ENCODE measurements at regions not wholly inside any gene's neighbourhood (a gene's known extent, or its start where the extent isn't known, plus 50 kb on each side); places are given as distances from the start of the nearest gene placed in this dataset.

DNA sequence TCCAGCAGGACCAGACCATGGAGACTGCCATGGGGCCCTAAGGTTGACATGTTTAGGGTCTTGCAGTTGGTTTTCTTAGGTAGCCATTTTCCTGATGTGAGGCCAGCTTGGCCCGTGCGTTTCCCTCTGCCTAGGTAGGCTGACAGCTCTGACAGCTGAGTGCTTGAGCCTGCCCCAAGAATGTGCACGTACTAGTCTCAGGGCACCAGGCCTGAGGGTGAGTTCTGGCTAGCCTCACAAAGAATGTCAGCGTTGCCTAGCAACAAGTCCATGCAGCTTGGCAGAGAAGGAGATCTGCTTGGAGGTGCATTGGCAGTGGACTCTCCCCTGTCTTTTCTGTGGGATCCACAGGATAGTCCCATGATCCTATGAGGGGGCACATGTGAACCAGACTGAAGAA lies 336.0 kb upstream of the TSPY4 start:
- Histone ChIP-seq H3K4me2 (ENCODE audit: insufficient read depth in 1 of 2, low read depth in 2 of 2, low read length in 2 of 2) (no peak overlapping the region), H2BK20ac (ENCODE audit: low read length) (no peak overlapping the region), H2AK5ac (ENCODE audit: low read depth, low read length) (no peak overlapping the region), H3K23me2 (ENCODE audit: low read depth, low read length) (no peaks in the 10 kb centered on the region), H2BK120ac (replicated peaks; ENCODE audit: low read depth, low read length) (no peak overlapping the region), H3K4me1 (replicated peaks in 1 of 4; ENCODE audit: control insufficient read depth in 3 of 4, insufficient read depth in 4 of 4, low read length in 3 of 4) (no peaks in the 10 kb centered on the region), H2BK12ac (ENCODE audit: low read depth, low read length) (no peak overlapping the region), H3K4me3 (ENCODE audit: extremely low read depth in 1 of 4, insufficient read depth in 2 of 4, low read depth in 3 of 4, low read length in 4 of 4) (no peak overlapping the region), H3K18ac (ENCODE audit: extremely low read depth, low read length) (no peak overlapping the region), H3K79me1 (ENCODE audit: low read depth, low read length) (no peaks in the 10 kb centered on the region), H3K9ac (replicated peaks in 1 of 4; ENCODE audit: extremely low read depth in 1 of 4, low read depth in 3 of 4, low read length in 3 of 4) (no peak overlapping the region), H4K5ac (ENCODE audit: insufficient read length, low read depth, low read length) (no peak overlapping the region), H3K4ac (replicated peaks; ENCODE audit: insufficient read length, low read depth, low read length) (no peak overlapping the region), H2BK15ac (ENCODE audit: low read length) (no peak overlapping the region), H4K8ac (ENCODE audit: extremely low read depth, insufficient read depth, low read length) (no peak overlapping the region), H3K36me3 (ENCODE audit: control insufficient read depth in 2 of 4, insufficient read depth in 4 of 4, low read length in 3 of 4) (no peaks in the 10 kb centered on the region), H3K27me3 (replicated peaks in 1 of 4; ENCODE audit: control insufficient read depth in 3 of 4, extremely low read depth in 1 of 4, insufficient read depth in 3 of 4, low read length in 3 of 4) (no peaks in the 10 kb centered on the region), H3K56ac (replicated peaks; ENCODE audit: insufficient read length, low read depth, low read length) (no peak overlapping the region), H3K27ac (ENCODE audit: low read depth, low read length) (no peak overlapping the region), H3K23ac (ENCODE audit: insufficient read length) (no peak overlapping the region), H2BK5ac (ENCODE audit: low read depth, low read length) (no peak overlapping the region), H3K14ac (ENCODE audit: insufficient read length) (no peak overlapping the region), H3K9me3 (ENCODE audit: insufficient read depth in 2 of 2, low read depth in 1 of 2, low read length in 1 of 2) (peaks cover 2 to 40% of the 10 kb centered on the region in 2 experiments; a peak in 2 of 4 replicates), H3K79me2 (ENCODE audit: control insufficient read depth in 1 of 2, insufficient read depth in 2 of 2, low read length in 2 of 2) (no peaks in the 10 kb centered on the region), H2AFZ (ENCODE audit: low read length) (no peak overlapping the region), H4K91ac (replicated peaks; ENCODE audit: insufficient read length, low read length) (no peak overlapping the region), H4K20me1 (replicated peaks in 1 of 2; ENCODE audit: control insufficient read depth in 1 of 2, insufficient read depth in 2 of 2, low read length in 2 of 2) (no peaks in the 10 kb centered on the region)
- WGBS, 2 experiments (ENCODE audit: extremely low coverage in 1 of 2, insufficient coverage in 1 of 2, insufficient read length in 1 of 2, insufficient replicate concordance in 2 of 2, low coverage in 1 of 2, low lambda C conversion rate in 2 of 2, missing lambda C conversion rate in 1 of 2) = 79% methylated on average over 4 of the region's 4 CpGs; no CpG with 5 or more reads in 1 of the 2 experiments
- no peak for FAIRE-seq
- CTCF ChIA-PET (ENCODE audit: partially characterized antibody) = no interaction called here
- POLR2A ChIA-PET (ENCODE audit: partially characterized antibody) = no interaction called here
- no peak for DNase-seq (ENCODE audit: low read depth in 1 of 2, low spot score in 2 of 2)
- TF ChIP-seq YY1 (IDR thresholded peaks at IDR 0.05; ENCODE audit: low read depth, low read length) (no peak), EGR1 (IDR thresholded peaks at IDR 0.05; ENCODE audit: borderline replicate concordance, low read depth, low read length) (no peak), PHF8 (conservative IDR thresholded peaks at IDR 0.05; ENCODE audit: low read depth, low read length) (no peak), ZNF274 (IDR thresholded peaks at IDR 0.05; ENCODE audit: borderline replicate concordance, extremely low read depth, low read length) (no peak), HDAC6 (IDR thresholded peaks at IDR 0.05; ENCODE audit: low read depth, low read length) (no peak), SAP30 (IDR thresholded peaks at IDR 0.05; ENCODE audit: insufficient read depth, insufficient replicate concordance, low read length) (no peak), NANOG (IDR thresholded peaks at IDR 0.05; ENCODE audit: insufficient read depth, low read depth, low read length, poor library complexity, severe bottlenecking) (no peak), SP1 (IDR thresholded peaks at IDR 0.05; ENCODE audit: low read depth, low read length) (no peak), ATF2 (IDR thresholded peaks at IDR 0.05; ENCODE audit: low read length) (no peak), CTBP2 (IDR thresholded peaks at IDR 0.05; ENCODE audit: borderline replicate concordance, insufficient read depth, insufficient read length, low read length) (no peak), TEAD4 (IDR thresholded peaks at IDR 0.05; ENCODE audit: low read depth, low read length) (no peak), SUZ12 (IDR thresholded peaks at IDR 0.05; ENCODE audit: low read length) (no peak), ATF3 (IDR thresholded peaks at IDR 0.05; ENCODE audit: insufficient read depth, low read depth, low read length) (no peak)
